ENCODE measurements at regions not wholly inside any gene's neighbourhood (a gene's known extent, or its start where the extent isn't known, plus 50 kb on each side); places are given as distances from the start of the nearest gene placed in this dataset.

DNA sequence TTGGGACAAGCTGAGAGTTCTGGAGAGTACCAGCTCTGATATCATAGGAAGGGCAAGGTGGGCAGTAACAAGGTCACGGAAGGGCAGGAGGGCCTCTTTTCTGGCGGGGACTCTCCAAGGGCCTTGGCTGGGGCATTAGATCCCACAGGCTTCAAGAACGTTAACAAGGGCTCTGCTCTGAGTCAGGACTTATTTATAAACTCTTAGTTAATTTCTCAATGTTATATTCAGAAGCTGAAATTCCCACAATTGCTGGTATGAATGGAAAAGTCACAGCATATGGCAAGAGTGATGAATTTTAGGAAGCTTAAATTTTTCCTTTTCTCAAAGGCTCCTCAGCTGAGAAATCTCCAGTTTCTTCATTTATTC is 320.2 kb upstream of the TBC1D5 start:
- Histone ChIP-seq H3K27ac (ENCODE audit: low read depth, low read length) (no peak overlapping the region), H3K4me3 (ENCODE audit: insufficient read depth, low read length, poor library complexity, severe bottlenecking) (no peak overlapping the region), H3K79me2 (ENCODE audit: insufficient read depth, low read length) (no peaks in the 10 kb centered on the region), H3F3A (ENCODE audit: insufficient read depth) (no peaks in the 10 kb centered on the region), H2AFZ (ENCODE audit: low read depth, low read length, severe bottlenecking) (no peak overlapping the region), H3K36me3 (ENCODE audit: low read length) (no peaks in the 10 kb centered on the region), H3K27me3 (ENCODE audit: low read length) (no peaks in the 10 kb centered on the region), H3K9me2 (replicated peaks; ENCODE audit: insufficient read depth, low read length) (no peaks in the 10 kb centered on the region), H4K20me1 (ENCODE audit: low read depth, low read length) (no peaks in the 10 kb centered on the region), H3K9me3 (ENCODE audit: insufficient read depth, low read length) (no peaks in the 10 kb centered on the region), H3K4me2 (ENCODE audit: low read depth, low read length, poor library complexity, severe bottlenecking) (no peak overlapping the region), H3K9ac (ENCODE audit: low read length) (no peak overlapping the region)
- TF ChIP-seq EZH2phosphoT487 (conservative IDR thresholded peaks at IDR 0.05; ENCODE audit: low read length): no peak
- TF ChIP-seq, protein P1, sequence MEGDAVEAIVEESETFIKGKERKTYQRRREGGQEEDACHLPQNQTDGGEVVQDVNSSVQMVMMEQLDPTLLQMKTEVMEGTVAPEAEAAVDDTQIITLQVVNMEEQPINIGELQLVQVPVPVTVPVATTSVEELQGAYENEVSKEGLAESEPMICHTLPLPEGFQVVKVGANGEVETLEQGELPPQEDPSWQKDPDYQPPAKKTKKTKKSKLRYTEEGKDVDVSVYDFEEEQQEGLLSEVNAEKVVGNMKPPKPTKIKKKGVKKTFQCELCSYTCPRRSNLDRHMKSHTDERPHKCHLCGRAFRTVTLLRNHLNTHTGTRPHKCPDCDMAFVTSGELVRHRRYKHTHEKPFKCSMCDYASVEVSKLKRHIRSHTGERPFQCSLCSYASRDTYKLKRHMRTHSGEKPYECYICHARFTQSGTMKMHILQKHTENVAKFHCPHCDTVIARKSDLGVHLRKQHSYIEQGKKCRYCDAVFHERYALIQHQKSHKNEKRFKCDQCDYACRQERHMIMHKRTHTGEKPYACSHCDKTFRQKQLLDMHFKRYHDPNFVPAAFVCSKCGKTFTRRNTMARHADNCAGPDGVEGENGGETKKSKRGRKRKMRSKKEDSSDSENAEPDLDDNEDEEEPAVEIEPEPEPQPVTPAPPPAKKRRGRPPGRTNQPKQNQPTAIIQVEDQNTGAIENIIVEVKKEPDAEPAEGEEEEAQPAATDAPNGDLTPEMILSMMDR (IDR thresholded peaks at IDR 0.05; ENCODE audit: insufficient read depth, low read length, poor library complexity, severe bottlenecking): no peak

DNA sequence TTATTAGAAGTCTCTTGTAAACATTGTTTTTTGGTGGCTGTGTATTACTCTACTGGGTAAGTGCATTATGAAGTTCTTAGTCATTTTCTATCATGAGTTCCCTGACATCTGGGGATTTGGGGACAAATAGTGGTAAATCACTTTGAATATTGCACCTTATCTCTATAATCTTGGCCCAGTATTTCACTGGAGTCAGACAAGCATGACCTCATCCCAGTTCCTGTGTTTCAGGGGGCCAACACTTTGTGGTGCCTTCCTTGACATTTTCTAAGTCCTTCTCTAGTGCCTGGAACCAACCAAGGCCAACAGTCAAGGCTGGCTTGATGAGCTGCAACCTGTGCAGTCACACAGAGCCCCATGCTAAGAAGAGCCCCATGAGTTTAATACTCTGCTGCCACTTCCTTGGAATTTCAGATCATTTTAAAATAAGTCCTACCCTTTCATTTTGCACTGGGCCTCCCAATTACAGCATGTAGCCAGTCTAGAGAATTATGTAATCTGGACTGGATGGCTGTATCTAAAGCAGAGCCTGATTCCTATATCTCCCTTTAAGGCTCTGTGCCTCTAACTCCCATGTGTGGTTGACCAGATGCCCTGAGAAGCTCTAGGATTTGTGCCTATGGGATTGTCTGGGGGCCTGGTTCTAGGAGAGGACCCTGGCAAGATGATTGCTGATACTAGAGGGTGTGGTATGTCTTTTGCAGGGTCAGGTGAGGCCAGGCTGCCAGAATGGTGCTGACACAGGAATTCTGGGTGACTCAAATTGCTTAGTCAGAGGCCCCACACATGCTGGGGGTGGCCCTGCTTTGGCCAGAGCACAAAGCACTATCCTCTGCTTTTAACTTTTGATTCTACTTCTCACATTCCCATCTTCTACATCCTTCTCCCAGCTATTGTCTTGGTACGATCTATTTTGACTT is 319.6 kb upstream of the TBC1D5 start:
- H3K4me2 ChIP-seq (ENCODE audit: low read depth, low read length, poor library complexity, severe bottlenecking): no peak overlapping the region
- H3F3A ChIP-seq (ENCODE audit: insufficient read depth): no peaks in the 10 kb centered on the region
- H3K9ac ChIP-seq (ENCODE audit: low read length): no peak overlapping the region
- no peaks in the 10 kb centered on the region for H3K9me3 ChIP-seq (ENCODE audit: insufficient read depth, low read length)
- H2AFZ ChIP-seq (ENCODE audit: low read depth, low read length, severe bottlenecking): no peak overlapping the region
- H4K20me1 ChIP-seq (ENCODE audit: low read depth, low read length): no peaks in the 10 kb centered on the region
- no peak overlapping the region for H3K27ac ChIP-seq (ENCODE audit: low read depth, low read length)
- H3K4me3 ChIP-seq (ENCODE audit: insufficient read depth, low read length, poor library complexity, severe bottlenecking): no peak overlapping the region
- H3K9me2 ChIP-seq (replicated peaks; ENCODE audit: insufficient read depth, low read length): no peaks in the 10 kb centered on the region
- no peaks in the 10 kb centered on the region for H3K79me2 ChIP-seq (ENCODE audit: insufficient read depth, low read length)
- TF ChIP-seq, protein P1 (IDR thresholded peaks at IDR 0.05; ENCODE audit: insufficient read depth, low read length, poor library complexity, severe bottlenecking): no peak
- no peak for TF ChIP-seq EZH2phosphoT487 (conservative IDR thresholded peaks at IDR 0.05; ENCODE audit: low read length)
- H3K36me3 ChIP-seq (ENCODE audit: low read length): no peaks in the 10 kb centered on the region
- no peaks in the 10 kb centered on the region for H3K27me3 ChIP-seq (ENCODE audit: low read length)

DNA sequence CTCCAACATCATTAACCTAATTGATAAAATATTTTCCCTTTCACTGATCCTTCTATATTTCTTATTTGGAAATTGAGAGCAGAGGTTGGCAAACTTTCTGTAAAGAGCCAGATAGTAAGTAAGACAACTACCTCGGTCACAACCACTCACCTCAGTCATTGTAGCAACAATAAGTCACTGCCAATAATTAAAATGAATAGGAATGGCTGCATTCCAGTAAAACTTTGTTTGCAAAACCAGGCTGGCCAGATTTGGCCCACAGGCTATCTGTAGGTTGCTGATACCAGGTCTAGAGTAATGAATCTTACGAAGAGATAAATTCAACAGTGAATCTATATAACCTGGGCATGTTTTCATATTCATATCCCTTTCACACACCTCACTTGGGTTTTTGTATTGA is 316.2 kb upstream of the TBC1D5 start:
- H3K9ac ChIP-seq (ENCODE audit: low read length): no peak overlapping the region
- no peaks in the 10 kb centered on the region for H3F3A ChIP-seq (ENCODE audit: insufficient read depth)
- no peaks in the 10 kb centered on the region for H3K36me3 ChIP-seq (ENCODE audit: low read length)
- no peak overlapping the region for H2AFZ ChIP-seq (ENCODE audit: low read depth, low read length, severe bottlenecking)
- H3K27ac ChIP-seq (ENCODE audit: low read depth, low read length): no peak overlapping the region
- no peaks in the 10 kb centered on the region for H3K9me3 ChIP-seq (ENCODE audit: insufficient read depth, low read length)
- no peaks in the 10 kb centered on the region for H3K27me3 ChIP-seq (ENCODE audit: low read length)
- TF ChIP-seq EZH2phosphoT487 (conservative IDR thresholded peaks at IDR 0.05; ENCODE audit: low read length): no peak
- TF ChIP-seq, protein P1 (IDR thresholded peaks at IDR 0.05; ENCODE audit: insufficient read depth, low read length, poor library complexity, severe bottlenecking): no peak
- no peaks in the 10 kb centered on the region for H3K9me2 ChIP-seq (replicated peaks; ENCODE audit: insufficient read depth, low read length)
- H3K79me2 ChIP-seq (ENCODE audit: insufficient read depth, low read length): no peaks in the 10 kb centered on the region
- no peak overlapping the region for H3K4me2 ChIP-seq (ENCODE audit: low read depth, low read length, poor library complexity, severe bottlenecking)
- no peak overlapping the region for H3K4me3 ChIP-seq (ENCODE audit: insufficient read depth, low read length, poor library complexity, severe bottlenecking)
- no peaks in the 10 kb centered on the region for H4K20me1 ChIP-seq (ENCODE audit: low read depth, low read length)

All from SU-DHL-6 (cell line).